ENCODE measurements at regions not wholly inside any gene's neighbourhood (a gene's known extent, or its start where the extent isn't known, plus 50 kb on each side); places are given as distances from the start of the nearest gene placed in this dataset.

DNA sequence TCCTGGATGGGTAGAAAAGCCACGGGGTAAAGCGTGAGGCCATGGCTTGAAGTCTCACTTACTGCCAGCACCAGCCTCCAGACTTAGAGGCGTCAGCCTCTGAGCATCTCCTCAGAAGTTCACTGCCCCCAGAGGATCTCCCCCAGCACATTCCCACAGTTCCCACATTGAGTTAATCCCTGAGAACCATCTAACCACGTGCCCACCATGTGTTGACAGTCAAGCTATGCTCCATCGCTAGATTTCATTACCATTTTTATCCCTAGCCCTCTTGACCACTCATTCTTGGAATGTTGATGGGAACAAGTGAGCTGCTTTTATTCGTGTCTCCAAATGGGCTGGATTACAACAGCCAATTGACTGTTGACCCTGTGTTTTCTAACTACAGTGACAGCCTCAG lies 283.3 kb upstream of the IRX1 start:
- no peak for DNase-seq

DNA sequence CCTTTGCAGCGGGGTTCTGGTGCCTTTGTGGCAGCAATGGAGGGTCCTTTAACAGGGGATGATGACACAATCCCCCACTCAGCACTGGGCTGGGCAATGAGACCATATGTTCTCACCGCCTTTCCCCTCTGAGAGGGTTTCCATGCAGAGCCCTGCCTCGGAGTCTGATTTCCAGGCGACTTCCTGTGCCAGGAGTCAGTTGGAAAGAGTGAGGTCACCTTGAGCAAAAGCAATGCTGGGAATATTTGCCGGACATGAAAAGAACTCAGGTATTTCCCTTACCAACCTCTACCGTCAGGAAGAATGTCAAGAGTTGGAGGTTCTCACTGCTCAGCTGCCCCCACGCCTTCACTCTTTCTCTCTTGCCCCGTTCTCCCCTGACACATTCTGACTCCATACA lies 284.2 kb upstream of the IRX1 start:
- no peak for DNase-seq

DNA sequence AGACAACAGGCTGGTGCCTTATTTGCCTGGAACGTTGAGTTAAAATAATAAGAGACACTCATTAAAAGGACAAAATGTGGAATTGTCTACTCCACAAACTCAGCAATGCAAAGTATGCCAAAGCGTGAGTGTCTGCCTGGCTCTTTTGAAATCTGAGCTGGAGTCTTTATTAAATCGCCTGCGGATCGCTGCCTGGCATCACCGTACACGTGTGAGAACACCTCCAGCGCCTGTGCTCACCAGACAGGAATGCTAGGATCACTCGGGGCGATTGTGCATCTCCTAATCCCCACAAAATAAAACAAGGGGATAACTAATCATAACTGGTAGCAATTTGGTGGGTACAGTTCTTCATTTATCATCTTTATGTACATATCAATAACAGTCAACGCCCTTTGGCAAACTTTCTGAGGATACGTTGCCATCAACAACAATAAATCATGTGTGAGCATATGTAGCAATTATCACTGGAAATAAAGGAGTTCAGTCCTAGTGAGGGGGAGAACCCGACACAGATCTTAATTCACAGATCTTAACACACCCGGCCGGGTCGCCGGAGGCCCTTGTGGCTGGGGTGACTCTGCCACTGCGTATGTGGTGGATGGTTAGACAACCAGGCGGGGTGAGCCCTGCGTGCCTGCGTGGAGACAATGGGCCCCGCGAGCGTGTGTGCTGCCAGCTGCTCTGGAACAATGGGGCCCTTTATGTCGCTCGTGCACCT lies 284.9 kb upstream of the IRX1 start:
- peak in 1 of 2 experiments; percentile 24 for DNase-seq

DNA sequence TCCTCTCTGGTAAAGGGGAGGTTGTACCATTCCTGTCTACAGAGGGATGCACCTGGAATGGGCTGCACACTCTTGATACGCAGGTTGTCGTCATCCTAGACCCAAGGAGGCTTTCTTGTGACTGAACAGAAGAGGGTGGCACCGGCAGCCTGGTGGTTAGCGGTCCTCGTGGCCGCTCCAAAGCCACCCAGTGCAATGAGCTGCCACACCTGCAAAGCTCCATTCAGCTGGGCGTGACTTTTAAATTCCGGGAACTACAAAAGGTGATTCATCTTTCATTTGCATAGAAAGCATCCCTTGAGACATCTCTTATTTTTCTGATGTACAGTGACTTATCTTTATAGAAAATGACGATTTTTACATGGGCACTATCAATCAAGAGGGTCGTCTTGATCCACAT lies 286.1 kb upstream of the IRX1 start:
- no peak for DNase-seq

DNA sequence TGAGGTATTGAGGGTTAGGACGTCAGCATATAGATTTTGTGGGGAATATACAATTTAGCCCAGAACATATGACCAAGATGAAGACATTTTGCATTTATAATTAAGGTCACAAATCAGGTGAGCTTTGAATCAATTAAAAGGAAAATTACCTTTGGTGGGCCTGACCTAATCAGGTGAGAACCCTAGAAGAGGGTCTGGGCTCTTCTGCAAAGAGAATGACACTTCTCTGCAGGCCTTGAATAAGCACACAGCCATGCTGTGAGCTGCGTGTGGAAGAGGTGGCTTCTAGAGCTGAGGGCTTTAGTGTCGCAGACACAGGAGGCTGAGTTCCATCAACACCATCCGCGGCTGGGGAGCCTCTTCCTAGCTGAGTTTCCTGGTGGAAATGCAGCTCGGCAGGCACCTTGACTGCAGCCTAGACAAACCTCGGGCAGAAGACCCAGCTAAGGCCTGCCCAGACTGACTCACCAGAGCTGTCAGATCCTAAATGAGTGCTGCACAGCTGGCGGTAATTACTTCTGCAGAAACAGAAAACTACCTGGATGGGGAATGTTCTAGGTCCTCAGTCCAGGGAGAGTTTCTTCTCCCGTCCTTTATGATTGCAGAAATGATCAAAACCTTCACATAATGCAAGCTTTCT lies 287.5 kb upstream of the IRX1 start:
- DNase-seq, result no peak

DNA sequence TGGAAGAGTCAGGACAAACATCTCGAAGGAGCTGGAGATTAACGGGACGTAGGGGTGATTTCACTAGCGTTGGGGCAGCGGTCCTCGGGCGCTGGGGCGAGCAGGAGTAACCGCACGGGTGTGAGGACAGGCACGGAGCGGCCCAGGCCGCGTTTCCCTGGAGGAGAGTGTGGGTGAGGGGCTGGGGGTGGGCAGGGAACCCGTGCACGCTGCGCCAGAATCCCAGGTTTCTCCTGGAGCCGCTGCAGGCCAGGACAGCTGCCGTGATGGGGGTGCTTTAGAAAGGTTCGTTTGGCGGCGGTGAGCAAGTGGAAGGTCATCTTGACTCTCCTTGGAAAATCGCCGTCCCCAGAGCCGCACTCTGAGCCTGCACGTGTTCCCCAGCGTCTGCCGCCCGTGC lies 290.2 kb upstream of the IRX1 start:
- no peak for DNase-seq

DNA sequence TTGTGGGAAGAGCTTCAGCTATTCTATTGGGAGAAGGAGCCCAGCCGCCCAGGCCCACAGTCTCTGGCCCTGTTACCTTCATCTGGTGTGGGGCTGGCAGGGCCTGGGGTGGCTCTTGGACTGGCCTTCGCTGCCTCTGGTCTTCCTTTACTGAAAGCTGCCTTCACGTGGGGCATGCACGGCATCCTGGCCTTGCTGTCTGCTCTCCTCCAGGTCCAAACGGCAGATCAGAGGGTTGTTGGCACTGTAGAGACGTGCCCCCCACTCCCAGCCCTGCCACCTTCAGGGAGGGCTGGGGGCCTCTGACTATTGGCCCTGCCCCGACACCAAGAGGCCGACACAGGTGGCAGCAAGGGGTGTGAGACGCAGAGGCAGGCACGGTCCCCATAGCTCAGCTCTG lies 291.3 kb upstream of the IRX1 start:
- no peak for DNase-seq

DNA sequence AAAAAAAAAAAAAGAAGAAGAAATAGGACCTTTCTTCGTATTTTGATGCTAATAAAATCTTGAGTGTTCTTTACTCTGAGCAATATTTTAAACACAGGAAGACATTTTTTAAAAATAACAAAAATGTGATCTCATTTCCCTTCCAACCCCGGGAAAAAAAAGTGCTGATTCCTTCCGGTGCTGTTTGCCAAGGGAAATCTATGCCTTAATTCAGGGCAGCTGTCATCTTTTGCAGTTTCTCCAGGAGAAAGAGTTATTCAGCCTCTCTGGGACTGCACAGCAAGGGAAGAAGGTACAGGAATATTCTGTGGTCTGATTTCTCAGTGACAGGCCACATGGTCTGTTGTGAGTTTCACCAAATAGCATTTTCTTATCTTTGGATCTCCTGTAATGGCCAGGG lies 291.9 kb upstream of the IRX1 start:
- no peak for DNase-seq

DNA sequence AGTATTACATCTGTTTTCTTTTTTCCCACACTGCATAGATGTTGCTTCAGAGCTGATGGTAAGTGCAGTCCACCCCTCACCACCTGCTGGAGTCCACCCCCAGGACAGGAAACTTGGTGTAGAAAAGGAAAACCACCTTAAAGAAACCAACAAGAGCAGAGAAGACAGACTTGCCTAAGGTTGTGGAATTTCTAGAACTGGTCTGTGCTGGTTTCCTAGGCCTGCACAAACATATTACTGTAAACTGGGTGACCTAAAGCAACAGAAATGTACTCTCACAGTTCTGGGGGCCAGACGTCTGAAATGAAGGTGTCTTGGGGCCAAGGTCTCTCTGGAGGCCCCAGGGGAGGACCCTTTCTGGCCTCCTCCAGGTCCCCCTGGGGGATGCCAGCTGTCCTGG lies 293.4 kb upstream of the IRX1 start:
- DNase-seq, result no peak

DNA sequence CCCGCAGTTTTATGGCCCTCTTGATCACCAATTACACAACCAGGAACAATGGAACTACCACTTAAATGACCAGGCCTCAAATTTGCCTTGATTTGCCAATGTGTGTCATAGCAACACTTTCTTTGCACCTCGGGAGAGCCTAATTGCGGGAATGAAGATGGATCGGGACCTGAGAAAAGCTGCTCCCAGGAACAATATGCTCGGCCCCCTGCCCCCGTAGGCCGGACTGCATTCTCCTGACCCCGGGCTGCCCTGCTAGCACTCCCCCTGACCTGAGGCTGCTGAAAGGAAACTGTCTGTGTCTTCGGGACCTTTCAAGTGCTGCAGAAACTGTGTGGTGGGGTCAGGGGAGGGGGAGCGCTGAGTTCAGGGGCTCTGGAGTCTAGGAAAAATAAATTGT lies 294.3 kb upstream of the IRX1 start:
- no peak for DNase-seq

DNA sequence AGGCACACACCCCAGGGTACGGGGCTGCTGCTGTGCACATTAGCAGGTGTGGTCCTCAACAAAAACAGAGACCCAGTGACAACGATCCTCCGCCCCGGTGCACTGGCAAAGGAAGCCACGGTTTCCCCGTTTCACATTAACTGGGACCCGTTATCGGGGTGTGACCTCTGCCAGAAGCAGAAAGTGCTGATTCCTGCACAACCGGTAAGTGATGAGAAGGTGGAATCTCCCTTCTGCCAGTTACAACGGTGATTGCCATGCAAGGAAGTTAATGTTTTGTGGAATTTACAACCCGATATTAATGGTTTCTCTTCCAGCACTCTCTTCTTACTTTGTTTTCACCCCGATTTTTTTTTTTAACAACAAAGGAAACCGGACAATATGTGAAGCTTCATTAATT lies 294.9 kb upstream of the IRX1 start:
- no peak for DNase-seq

DNA sequence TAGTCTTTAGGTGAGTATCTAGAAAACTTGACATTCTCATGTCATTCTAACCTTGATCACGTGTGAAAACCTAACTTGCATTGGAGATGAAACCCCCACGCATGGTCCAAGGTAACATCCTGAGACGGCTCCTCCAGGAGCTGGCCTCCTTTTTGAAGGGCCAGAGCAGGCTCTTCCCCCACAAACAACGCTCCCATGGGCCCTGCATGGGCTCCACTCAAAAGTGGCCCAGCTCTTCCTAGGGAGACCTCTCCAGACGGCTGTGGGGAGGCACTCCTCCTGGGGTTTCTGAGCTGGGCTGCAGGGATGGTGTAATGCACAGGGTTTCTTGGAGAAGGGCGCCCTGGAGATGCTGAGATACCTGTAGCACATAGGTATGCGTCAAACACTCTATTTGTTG lies 296.2 kb upstream of the IRX1 start:
- no peak for DNase-seq

DNA sequence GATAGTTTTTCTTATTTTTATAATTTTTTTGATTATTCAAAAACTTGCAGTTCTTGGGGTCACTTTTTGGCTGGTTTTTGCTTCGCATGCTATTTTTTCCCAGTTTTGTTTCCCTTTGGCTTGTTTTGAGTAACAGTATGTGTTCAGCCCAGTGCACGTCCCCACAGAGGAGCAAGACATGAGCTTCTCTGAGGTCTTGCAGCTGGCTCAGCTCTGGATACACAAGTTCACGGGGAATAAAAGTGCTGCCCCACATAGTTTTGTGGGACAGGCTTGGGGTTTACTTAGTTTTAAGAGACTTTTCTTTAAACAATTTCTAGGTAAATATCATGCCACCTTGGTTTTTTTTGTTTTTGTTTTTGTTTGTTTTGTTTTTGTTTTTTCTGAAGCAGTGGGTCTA lies 297.8 kb upstream of the IRX1 start:
- DNase-seq, result no peak

DNA sequence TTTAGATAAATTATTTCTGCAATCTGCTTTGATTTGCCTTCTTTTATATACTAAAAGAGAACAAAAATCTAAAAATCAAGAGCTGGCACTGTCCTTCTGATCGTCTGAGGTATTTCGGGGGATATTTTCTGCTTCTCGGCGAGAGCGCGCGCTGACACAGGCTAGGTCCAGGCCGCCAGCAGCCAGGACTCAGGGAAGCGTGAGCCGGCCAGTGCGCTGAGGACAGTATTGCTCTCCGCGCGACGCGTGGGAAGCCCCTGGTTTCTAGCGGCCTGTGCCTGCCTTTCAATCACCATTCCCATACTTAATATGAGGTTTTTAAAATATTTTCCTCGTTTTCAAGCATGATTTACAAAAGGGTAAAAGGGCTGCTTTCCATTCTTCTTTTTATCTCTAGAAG lies 307.3 kb upstream of the IRX1 start:
- DNase-seq, result no peak

DNA sequence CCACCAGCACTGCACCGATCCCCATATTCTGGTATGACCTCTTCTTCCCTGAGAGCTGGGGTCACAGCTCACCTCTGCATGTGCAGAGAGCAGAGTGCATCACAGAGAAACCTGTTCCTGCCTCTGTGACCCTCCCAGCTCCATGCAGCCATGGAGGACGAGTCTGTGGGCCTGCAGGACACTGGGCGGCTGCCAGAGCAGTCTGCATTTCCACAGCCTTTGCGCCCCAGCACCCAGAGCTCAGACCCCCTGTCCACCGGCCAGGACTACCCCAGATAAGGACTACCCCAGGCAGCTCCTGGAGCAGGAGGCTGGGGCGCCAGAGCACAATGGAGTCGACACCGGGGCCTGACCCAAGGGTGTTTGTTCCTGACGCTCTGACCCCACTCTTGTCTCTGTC lies 308.1 kb upstream of the IRX1 start:
- DNase-seq, result no peak

DNA sequence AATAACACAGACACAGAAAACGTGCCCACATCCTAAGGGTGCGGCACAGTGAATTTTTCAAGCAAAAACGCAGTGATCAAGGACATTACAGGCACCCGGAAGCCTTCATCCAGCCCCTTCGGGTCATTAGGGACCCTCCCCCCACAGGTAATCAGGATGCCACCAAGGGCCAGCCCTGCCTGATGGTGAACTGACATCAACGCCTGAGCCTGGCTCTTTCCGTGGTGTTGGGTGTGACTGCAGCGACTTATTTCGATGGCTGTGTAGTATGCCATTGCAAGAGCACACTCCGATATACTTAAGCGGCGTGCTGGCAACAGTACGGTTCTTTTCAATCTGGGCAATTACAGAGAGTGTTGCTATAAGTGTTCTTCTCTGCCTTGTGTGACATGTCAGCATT lies 310.0 kb upstream of the IRX1 start:
- DNase-seq, result no peak

DNA sequence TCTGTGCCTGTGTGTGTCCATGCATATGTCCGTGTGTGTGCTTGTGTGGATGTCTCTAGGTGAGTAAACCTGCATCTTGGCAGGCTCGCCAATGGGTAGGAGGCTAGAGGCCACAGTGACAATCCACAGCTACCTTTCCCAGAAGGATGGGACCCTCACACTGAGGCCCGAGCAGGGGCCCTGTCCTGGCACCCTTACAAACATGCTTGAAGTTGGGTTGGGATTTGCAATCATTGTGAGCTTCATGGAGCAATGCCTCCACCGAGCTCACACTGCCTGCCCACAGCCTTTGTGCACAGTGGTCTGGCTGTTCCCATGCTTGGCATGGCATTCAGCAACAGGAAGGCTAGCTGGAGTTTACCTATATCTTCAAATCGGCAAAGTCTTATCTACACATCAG lies 311.1 kb upstream of the IRX1 start:
- DNase-seq, result no peak

DNA sequence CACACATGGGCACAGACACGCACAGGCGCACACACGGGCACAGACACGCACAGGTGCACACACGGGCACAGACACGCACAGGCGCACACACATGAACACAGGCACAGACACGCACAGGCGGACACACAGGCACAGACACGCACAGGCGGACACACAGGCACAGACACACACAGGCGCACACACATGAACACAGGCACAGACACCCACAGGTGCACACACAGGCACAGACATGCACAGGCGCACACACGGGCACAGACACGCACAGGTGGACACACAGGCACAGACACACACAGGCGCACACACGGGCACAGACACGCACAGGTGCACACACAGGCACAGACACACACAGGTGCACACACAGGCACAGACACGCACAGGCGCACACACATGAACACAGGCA lies 312.8 kb upstream of the IRX1 start:
- no peak for DNase-seq

DNA sequence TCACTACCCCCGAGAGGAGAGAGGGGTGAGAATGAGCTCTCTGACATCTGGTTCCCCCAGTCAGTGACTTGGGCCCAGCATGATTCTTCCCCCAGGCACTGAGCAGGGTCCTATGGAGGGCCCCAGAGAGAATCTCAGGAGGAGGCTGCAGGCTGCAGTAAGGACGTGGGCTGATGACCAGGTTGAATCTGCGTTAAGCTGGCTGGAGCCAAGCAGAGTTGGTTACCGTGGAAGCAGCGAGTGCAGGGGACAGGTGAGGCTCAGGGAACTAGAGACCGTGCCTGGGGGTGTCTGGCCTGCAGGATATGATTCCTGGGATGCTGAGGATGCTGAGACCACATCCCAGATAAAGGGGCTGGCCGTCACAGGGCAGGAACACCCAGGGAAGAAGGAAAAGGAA lies 314.3 kb upstream of the IRX1 start:
- DNase-seq, result no peak

DNA sequence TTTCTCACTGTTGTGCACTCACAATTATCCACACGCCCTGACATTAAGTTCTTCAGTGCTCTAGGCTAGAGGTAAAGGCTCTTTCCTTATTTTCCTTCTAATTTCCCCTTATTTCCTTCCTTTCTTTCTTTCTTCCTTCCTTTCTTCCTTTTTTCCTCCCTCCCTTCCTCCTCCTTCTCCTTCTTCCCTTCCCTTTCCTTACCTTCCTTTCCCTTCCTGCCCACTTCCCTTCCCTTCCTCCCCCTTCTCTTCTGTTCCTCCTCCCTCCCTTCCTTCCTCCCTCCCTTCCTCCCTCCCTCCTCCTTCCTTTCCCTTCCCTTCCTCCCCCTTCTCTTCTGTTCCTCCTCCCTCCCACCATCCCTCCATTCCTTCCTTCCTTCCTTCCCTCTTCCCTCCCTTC lies 317.0 kb upstream of the IRX1 start:
- DNase-seq, result no peak

DNA sequence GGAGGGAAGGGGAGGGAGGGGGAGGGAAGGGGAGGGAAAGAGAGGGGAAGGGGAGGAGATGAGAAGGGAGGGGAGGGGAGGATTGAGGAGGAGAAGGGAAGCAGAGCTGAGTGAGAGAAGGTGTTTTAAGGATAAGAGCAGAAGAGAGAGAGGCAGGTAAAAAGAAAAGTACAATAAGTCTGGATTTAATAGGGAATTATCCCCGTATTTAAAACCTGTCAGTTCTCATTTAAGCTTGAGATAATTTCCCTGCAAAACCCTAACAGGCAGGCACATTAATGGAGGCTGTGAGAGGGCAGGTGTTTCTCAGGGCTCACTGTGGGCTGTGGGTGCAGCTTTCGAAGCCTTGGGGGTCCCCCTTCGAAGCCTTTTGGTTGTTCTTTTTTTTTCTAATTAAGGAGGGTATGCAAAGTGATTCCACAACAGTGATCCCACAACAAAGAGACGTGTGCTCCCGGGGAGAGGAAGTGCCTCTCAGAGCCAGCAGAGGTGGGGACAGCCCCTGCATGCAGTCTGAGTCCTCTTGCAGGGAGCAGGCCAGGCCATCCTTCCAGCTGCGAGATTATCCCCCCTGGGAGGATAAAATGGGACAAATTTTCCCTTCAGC lies 317.9 kb upstream of the IRX1 start:
- no peak for DNase-seq

DNA sequence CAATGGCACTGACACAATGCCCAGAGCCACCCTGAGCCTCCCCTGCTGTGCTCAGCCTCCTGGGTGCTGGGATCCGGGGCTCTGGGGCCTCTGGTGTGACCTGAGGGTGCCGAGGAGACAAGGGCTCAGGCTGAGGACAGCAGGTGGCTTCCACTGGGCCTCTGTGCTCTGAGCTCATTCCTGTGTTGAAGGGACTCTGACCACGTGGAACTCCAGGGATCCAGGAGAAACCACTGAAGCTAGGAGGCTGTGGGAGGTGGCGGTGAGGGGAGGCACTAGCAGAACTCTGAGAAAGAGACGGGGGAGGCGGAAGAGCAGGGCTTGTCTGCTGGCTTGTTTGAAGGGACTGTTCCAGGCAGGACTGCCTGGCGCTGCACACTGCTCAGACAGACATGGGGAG lies 318.7 kb upstream of the IRX1 start:
- no peak for DNase-seq

DNA sequence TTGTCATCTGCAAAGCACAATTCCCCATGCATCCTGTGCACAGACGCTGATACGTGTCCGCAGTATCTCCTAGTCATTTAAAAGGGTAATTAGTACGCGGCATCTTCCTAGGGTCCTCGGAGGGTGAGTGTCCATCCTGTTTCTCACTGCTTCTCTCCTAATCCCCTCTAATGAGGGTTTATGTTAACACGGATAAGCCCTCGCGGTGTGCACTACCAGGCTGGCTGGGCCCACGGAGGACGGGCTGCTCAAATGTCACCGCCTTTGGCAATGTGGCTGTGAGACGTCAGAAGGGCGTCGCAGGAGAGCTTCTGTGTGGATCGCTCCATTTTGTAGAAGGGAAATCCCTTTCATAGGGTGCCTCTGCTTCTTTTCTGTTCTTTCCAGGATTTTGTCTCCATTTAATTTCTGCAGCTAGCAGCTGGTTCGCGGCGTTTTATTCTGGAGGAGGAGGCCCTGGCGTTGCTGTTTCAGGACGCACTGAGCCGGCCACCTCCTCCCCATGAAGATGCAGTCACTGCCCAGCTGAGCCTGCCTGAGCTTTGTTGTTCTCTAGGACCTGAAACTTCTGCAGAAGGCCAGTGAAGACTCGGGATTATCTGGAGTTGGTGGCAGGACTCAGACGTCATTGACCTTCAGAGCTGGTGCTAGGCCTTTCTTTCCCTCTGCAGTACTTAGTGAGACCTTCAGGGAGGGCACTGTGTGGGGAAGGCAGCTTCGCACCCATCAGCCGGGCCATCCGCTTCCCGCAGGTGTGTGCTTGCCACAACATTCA lies 326.1 kb upstream of the IRX1 start:
- DNase-seq, result no peak

DNA sequence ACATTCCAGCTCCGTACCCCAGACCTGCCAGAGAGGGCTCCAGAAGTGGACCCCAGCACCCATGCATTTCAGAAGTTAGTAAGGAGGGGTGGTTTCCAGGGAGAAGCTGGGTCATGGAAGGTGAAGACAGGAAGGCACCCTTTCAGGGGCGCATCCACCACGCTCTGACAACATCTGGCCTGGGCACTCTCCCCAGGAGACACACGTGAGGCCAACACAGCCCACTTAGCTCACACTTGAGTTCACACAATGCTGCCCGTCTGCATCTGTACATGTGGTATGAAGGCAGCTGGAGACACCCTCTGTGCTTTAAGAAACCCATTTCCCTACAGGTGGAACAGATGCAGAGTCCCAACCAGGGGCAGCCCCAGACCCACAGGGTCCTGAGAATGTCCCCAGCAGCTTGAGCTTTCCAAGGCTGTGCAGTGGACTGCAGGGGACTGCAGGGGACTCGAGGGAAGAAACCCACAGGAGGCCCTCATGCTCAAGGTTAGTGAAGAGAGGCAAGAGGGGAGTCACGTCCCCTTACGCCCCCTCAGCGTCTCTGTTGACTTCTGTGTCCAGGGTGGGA lies 326.8 kb upstream of the IRX1 start:
- DNase-seq, result no peak
